ENCODE measurements at regions not wholly inside any gene's neighbourhood (a gene's known extent, or its start where the extent isn't known, plus 50 kb on each side); places are given as distances from the start of the nearest gene placed in this dataset.

DNA sequence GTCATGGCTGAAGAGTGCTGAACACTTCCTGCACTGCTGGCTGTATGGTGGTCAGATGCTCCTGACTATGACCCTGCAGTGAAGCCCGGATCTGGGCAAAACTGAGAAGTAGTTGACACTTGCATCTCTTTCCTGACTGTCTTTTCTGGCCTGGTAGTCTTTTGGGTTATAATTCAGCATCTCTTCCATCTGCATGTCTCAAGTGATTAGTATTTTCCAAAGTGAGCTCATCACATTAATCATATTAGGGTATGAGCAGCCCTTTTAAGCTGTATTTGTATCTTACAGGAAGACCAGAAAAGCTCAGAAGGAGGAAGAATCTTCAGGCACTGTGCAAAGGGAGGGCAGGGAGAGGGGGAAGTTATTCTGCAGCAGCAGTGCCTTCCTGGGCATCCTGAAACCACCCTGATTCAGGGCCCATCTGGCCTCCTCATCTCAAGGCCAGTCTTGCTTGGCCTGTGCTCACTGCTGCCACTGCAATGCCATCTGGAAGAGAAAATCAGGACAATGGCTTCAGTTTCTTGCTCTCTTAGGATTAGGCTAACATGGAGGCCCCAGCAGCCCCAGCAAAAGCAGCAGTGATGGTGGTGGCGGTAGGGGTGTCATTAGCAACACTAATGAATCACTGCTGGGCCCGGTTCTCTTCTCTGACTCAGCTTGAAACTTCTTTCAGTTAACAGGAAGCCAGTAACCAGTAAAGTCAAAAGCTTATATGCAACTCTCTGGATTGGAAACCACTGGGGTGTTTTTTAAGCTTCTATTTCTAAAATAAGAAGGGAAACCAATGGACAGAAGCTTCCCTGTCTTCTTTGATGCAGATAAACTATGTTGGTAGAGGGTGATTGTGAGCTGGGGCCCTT lies 63.3 kb upstream of the WDR26 start:
- H3K4me1 ChIP-seq (ENCODE audit: control insufficient read depth, insufficient read depth, low read length): peaks cover 14% of the 10 kb centered on the region
- H3K36me3 ChIP-seq (ENCODE audit: control insufficient read depth in 2 of 2, insufficient read depth in 2 of 2, low read length in 2 of 2): no peaks in the 10 kb centered on the region
- H3K4me3 ChIP-seq (ENCODE audit: low read length in 2 of 2): no peak overlapping the region
- H3K27ac ChIP-seq (ENCODE audit: low read length): no peak overlapping the region
- H3K9me3 ChIP-seq (ENCODE audit: control insufficient read depth in 2 of 2, low read length in 2 of 2): no peaks in the 10 kb centered on the region
- H3K27me3 ChIP-seq (ENCODE audit: control insufficient read depth in 1 of 2, insufficient read depth in 2 of 2, low read length in 2 of 2): no peaks in the 10 kb centered on the region
- no peak overlapping the region for H3K9ac ChIP-seq (ENCODE audit: low read length in 2 of 2)

DNA sequence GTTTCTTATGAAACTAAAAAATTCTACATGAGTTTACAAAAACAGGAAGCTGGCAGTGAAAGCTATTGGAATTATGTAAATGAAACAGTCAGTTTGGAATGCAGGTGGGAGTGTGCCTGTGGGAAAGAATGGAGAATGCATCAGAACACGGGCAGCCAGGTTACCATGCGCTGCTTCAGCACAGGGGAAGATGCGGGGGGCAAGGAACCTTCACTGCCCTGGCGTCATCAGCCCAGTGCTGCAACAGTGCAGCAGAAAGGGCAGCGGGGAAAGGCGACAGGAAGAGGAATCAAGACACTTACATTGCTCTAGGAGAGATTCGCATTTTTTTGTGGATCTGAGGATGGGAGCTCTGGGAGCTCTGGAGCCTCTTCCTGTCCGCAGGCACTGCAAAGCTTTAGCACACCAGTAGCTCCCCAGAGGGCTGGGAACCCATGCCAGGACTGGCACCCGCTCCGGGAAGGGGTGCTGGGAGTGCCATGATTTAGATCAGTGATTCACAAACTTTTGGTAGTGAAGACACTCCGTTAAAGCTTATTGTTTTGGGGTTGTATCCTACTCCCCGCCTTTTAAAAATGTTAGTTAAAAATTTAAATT lies 64.1 kb upstream of the WDR26 start:
- no peaks in the 10 kb centered on the region for H3K27me3 ChIP-seq (ENCODE audit: control insufficient read depth in 1 of 2, insufficient read depth in 2 of 2, low read length in 2 of 2)
- no peak overlapping the region for H3K4me3 ChIP-seq (ENCODE audit: low read length in 2 of 2)
- no peak overlapping the region for H3K9ac ChIP-seq (ENCODE audit: low read length in 2 of 2)
- no peaks in the 10 kb centered on the region for H3K9me3 ChIP-seq (ENCODE audit: control insufficient read depth in 2 of 2, low read length in 2 of 2)
- peaks cover 20% of the 10 kb centered on the region for H3K4me1 ChIP-seq (ENCODE audit: control insufficient read depth, insufficient read depth, low read length)
- no peak overlapping the region for H3K27ac ChIP-seq (ENCODE audit: low read length)
- no peaks in the 10 kb centered on the region for H3K36me3 ChIP-seq (ENCODE audit: control insufficient read depth in 2 of 2, insufficient read depth in 2 of 2, low read length in 2 of 2)

DNA sequence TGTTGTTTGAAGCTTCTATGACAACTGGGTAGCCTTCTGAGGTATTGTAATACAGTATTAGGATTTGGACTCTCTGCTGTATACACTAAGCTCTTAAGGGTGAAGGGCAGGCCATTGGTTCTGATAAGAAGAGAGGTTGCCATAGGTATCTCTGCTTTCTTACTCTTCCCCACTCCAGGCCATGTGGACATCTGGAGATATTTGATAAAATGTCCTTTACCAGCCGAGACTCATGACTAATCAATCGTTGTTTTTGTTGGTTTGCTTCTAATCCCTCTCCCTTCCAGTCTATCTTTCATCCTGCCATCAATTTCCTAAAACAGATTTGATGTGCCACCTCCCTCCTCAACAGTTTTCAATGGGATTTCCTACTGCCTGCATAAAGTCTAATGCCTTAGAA lies 64.6 kb upstream of the WDR26 start:
- H3K9ac ChIP-seq (ENCODE audit: low read length in 2 of 2): no peak overlapping the region
- H3K4me1 ChIP-seq (ENCODE audit: control insufficient read depth, insufficient read depth, low read length): peaks cover 26% of the 10 kb centered on the region
- no peak overlapping the region for H3K27ac ChIP-seq (ENCODE audit: low read length)
- no peaks in the 10 kb centered on the region for H3K27me3 ChIP-seq (ENCODE audit: control insufficient read depth in 1 of 2, insufficient read depth in 2 of 2, low read length in 2 of 2)
- no peaks in the 10 kb centered on the region for H3K9me3 ChIP-seq (ENCODE audit: control insufficient read depth in 2 of 2, low read length in 2 of 2)
- no peak overlapping the region for H3K4me3 ChIP-seq (ENCODE audit: low read length in 2 of 2)
- no peaks in the 10 kb centered on the region for H3K36me3 ChIP-seq (ENCODE audit: control insufficient read depth in 2 of 2, insufficient read depth in 2 of 2, low read length in 2 of 2)

DNA sequence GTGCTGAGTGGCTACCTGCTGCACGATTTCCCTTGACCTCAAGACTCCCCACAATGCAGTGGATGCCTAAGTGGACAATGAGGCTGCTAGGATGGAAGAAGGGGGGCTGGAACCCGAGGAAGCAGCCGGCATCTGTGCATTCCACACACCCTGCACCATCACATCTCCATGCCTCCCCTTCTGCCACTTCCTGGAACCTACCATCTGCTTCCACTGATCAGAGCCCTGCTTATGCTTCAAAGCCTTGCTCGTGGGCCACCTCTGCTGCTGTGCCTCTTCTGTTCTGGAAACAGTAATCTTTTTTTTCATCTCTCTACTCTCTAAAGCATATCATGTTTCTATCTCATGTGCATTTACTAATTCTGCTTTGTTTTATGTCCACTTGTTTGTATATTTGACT lies 66.2 kb upstream of the WDR26 start:
- Histone ChIP-seq H3K36me3 (ENCODE audit: control insufficient read depth in 2 of 2, insufficient read depth in 2 of 2, low read length in 2 of 2) (no peaks in the 10 kb centered on the region), H3K27me3 (ENCODE audit: control insufficient read depth in 1 of 2, insufficient read depth in 2 of 2, low read length in 2 of 2) (no peaks in the 10 kb centered on the region), H3K9ac (ENCODE audit: low read length in 2 of 2) (no peak overlapping the region), H3K27ac (ENCODE audit: low read length) (no peak overlapping the region), H3K4me3 (ENCODE audit: low read length in 2 of 2) (no peak overlapping the region), H3K4me1 (ENCODE audit: control insufficient read depth, insufficient read depth, low read length) (peaks cover 31% of the 10 kb centered on the region), H3K9me3 (ENCODE audit: control insufficient read depth in 2 of 2, low read length in 2 of 2) (no peaks in the 10 kb centered on the region)

DNA sequence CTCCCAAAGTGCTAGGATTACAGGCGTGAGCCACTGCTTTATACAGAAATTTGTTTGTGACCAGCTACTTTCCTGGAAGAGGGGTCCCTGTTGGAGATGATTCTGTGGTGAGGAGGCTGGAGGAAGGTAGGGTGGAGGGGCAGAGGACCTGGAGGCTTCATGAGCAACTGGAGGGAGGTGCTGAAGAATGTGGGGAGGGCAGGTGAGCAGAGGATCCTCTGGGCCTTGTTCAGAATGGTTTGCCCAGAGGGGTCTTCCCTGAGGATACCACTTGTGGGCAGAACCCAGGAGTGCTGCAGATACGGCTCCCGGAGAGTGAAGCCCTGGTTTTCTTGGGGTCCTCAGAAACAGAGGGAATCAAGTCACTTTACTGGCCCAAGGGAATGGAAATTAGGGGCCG lies 67.2 kb upstream of the WDR26 start:
- Histone ChIP-seq H3K9ac (ENCODE audit: low read length in 2 of 2) (peak overlapping the region in 1 of 2 donors; percentile 22), H3K9me3 (ENCODE audit: control insufficient read depth in 2 of 2, low read length in 2 of 2) (no peaks in the 10 kb centered on the region), H3K36me3 (ENCODE audit: control insufficient read depth in 2 of 2, insufficient read depth in 2 of 2, low read length in 2 of 2) (no peaks in the 10 kb centered on the region), H3K27ac (ENCODE audit: low read length) (peak overlapping the region; percentile 90), H3K27me3 (ENCODE audit: control insufficient read depth in 1 of 2, insufficient read depth in 2 of 2, low read length in 2 of 2) (no peaks in the 10 kb centered on the region), H3K4me3 (ENCODE audit: low read length in 2 of 2) (no peak overlapping the region), H3K4me1 (ENCODE audit: control insufficient read depth, insufficient read depth, low read length) (peaks cover 33% of the 10 kb centered on the region)

DNA sequence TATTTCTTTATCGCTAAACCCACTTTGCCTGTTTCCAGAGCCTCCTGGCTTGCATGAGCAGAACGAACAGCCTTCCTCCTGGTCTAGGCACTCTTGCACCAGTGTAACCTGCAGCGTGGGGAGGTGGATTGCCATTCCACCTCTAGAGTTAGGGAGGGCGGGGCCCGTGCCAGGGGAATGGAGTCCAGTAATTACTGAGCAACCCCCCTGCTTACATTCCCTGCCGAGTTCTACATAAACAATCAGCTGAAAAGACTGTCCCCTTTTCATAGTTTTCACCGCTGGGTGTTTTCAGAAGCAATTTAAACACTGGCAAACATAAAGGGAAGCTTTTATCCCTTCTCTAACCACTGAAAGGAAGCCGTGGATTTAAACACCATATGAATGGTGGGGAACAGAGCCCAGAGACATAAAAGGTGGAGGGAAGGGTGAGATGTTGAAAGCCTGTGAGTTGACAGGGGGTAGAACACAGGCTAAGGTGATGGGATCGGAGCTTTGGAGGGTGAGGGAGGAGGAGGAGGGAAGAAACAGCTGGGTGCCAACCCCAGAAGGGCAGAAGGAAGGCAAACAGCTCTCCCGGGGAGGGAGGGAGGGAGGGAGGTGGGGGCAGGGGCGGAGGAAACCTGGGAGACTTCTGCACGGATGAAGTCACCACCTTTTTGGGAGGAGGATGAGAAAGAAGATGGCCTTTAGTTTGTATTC lies 68.0 kb upstream of the WDR26 start:
- no peaks in the 10 kb centered on the region for H3K27me3 ChIP-seq (ENCODE audit: control insufficient read depth in 1 of 2, insufficient read depth in 2 of 2, low read length in 2 of 2)
- H3K36me3 ChIP-seq (ENCODE audit: control insufficient read depth in 2 of 2, insufficient read depth in 2 of 2, low read length in 2 of 2): no peaks in the 10 kb centered on the region
- peak overlapping the region; percentile 90 for H3K27ac ChIP-seq (ENCODE audit: low read length)
- peaks cover 33% of the 10 kb centered on the region for H3K4me1 ChIP-seq (ENCODE audit: control insufficient read depth, insufficient read depth, low read length)
- no peaks in the 10 kb centered on the region for H3K9me3 ChIP-seq (ENCODE audit: control insufficient read depth in 2 of 2, low read length in 2 of 2)
- H3K9ac ChIP-seq (ENCODE audit: low read length in 2 of 2): peak overlapping the region in 1 of 2 donors; percentile 79
- H3K4me3 ChIP-seq (ENCODE audit: low read length in 2 of 2): peak overlapping the region; percentile 50 to 60

DNA sequence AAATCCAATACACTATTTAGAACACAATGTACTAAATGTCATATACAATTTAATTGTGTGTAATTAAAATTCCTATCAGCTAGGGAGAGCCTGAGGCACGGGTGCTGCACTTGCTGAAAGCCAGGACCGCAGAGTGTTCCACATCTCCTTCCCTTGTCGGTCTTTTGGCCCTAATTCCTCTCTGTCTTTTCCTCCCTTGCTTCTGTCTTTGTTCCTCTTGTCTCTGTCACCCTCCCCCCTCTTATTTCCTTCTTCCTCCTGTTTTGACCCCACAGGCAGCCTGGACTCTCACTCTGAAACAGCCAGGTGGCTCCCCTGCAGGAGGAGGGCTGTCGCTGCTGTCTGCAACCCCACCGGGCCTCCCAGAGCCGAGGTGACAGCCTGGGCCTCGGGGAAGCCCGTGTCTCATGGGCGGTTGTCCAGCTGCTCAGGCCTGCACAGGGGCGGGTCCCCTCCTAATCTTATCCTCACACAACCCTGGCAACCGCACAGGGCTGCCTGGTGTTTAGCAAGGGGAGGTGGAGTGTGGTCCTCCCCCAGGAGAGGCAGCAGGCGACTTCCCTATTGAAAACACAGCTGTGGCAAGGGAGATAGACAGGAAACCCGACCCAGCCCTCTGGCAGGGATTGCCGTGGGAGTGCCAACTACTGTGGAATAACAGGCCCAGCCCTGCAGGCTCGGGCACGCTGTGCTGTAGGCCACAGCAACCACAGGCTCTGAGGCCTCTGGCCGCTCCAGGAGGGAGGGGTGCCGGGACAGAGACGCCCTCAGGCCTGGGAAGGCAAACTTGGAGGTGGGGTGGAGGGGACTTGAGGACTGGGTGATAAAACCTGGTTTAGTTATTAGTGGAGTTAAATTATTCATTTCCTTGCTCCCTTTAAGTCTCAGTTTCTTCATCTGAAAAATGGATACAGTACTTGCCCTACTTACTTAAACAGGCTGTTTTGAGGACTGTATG lies 68.8 kb upstream of the WDR26 start:
- Histone ChIP-seq H3K27me3 (ENCODE audit: control insufficient read depth in 1 of 2, insufficient read depth in 2 of 2, low read length in 2 of 2) (no peaks in the 10 kb centered on the region), H3K9me3 (ENCODE audit: control insufficient read depth in 2 of 2, low read length in 2 of 2) (no peaks in the 10 kb centered on the region), H3K9ac (ENCODE audit: low read length in 2 of 2) (peak overlapping the region; percentile 44 to 79), H3K36me3 (ENCODE audit: control insufficient read depth in 2 of 2, insufficient read depth in 2 of 2, low read length in 2 of 2) (no peaks in the 10 kb centered on the region), H3K4me1 (ENCODE audit: control insufficient read depth, insufficient read depth, low read length) (peaks cover 32% of the 10 kb centered on the region), H3K4me3 (ENCODE audit: low read length in 2 of 2) (peak overlapping the region; percentile 50 to 55), H3K27ac (ENCODE audit: low read length) (peak overlapping the region; percentile 90)

DNA sequence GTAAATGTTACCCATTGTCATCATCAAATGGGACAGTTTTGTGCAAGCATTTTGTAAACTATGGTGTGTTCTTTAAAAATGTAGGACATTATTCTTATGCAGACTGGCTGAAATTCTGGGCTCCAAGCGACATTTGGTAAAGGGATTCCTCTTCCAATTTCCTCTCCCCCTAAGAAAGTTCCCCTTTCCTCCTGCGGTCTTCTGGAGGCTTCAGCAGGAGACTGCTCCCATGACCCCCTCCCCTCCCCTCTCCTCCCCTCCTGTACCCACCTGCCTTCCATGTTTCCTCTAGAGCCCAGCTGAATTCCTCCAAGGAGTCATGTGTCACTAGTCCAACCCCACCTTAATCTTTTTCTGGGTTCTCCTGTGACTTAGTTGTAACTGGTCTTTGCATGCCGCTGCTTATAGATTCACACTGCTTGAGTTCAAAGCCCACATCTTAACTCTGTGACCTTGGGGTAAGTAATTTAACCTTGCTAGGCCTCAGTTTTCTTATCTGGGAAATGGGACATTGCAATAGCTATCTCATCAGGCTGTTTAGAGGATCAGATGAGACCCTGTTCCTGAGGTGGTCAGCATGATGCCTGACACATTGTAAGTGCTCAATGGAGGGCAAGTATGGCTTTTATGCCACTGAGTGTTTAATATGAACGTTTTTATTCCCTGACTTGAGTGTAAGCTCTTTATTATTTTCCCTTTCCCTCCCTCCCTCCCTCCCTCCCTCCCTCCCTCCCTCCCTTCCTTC lies 69.9 kb upstream of the WDR26 start:
- H3K9ac ChIP-seq (ENCODE audit: low read length in 2 of 2): peak overlapping the region; percentile 44 to 79
- no peaks in the 10 kb centered on the region for H3K9me3 ChIP-seq (ENCODE audit: control insufficient read depth in 2 of 2, low read length in 2 of 2)
- H3K27me3 ChIP-seq (ENCODE audit: control insufficient read depth in 1 of 2, insufficient read depth in 2 of 2, low read length in 2 of 2): no peaks in the 10 kb centered on the region
- H3K4me3 ChIP-seq (ENCODE audit: low read length in 2 of 2): no peak overlapping the region
- H3K27ac ChIP-seq (ENCODE audit: low read length): peak overlapping the region; percentile 90
- H3K36me3 ChIP-seq (ENCODE audit: control insufficient read depth in 2 of 2, insufficient read depth in 2 of 2, low read length in 2 of 2): no peaks in the 10 kb centered on the region
- peaks cover 29% of the 10 kb centered on the region for H3K4me1 ChIP-seq (ENCODE audit: control insufficient read depth, insufficient read depth, low read length)

DNA sequence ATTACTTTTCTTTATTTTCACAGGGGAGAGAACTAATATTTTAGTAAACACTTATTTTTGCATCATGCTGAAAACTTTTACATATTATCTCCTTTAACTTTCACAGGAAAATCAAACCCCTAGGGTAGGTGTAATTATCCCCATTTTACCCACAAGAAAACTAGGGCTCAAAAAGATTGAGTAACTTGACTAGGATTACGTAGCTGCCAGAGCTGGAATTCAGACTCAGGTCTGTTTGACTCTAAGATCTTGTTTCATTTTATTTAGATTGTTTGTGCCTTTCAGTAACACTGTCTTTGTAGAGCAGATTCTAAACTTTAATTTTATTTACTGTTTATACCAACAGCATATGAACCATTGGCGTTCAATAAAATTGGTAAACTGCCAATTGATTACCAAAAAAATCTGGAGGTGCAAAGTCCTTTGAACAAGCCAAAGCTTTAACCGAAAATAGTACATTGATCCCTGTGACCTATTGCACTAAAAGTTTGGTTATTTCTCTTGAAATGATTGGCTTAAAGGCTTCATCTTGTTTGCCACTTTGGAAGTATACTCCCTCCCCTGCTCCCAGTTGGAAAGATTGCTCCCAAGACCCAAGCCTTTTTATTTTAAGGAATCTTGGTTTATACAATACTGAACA lies 71.0 kb upstream of the WDR26 start:
- no peaks in the 10 kb centered on the region for H3K27me3 ChIP-seq (ENCODE audit: control insufficient read depth in 1 of 2, insufficient read depth in 2 of 2, low read length in 2 of 2)
- H3K4me1 ChIP-seq (ENCODE audit: control insufficient read depth, insufficient read depth, low read length): peaks cover 29% of the 10 kb centered on the region
- H3K27ac ChIP-seq (ENCODE audit: low read length): no peak overlapping the region
- H3K4me3 ChIP-seq (ENCODE audit: low read length in 2 of 2): no peak overlapping the region
- no peak overlapping the region for H3K9ac ChIP-seq (ENCODE audit: low read length in 2 of 2)
- no peaks in the 10 kb centered on the region for H3K36me3 ChIP-seq (ENCODE audit: control insufficient read depth in 2 of 2, insufficient read depth in 2 of 2, low read length in 2 of 2)
- no peaks in the 10 kb centered on the region for H3K9me3 ChIP-seq (ENCODE audit: control insufficient read depth in 2 of 2, low read length in 2 of 2)
